PFSK-1 (cell line): ENCODE measurements at regions not wholly inside any gene's neighbourhood (a gene's known extent, or its start where the extent isn't known, plus 50 kb on each side); places are given as distances from the start of the nearest gene placed in this dataset.

Experiments used
- FOXP2 ChIP-seq: optimal IDR thresholded peaks from 2 replicates; pipeline ENCODE3; 2011; ENCODE audit warnings: borderline replicate concordance, control low read depth, inconsistent platforms; ENCODE audit not compliant: insufficient read depth; ENCODE audit errors: extremely low read length, extremely low read depth
- POLR2AphosphoS5 ChIP-seq: IDR thresholded peaks from 2 replicates; pipeline ENCODE4 v1.6.1; 2012; ENCODE audit warnings: low read depth, mild to moderate bottlenecking, control low read depth, low read length, moderate library complexity
- SIN3A ChIP-seq: IDR thresholded peaks from 2 replicates; pipeline ENCODE4 v1.6.1; 2012; ENCODE audit warnings: mild to moderate bottlenecking, low read length, moderate library complexity, borderline replicate concordance; ENCODE audit not compliant: insufficient read depth
- TAF1 ChIP-seq: IDR thresholded peaks from 2 replicates; pipeline ENCODE4 v1.6.1; 2012; ENCODE audit warnings: low read length, control low read depth, borderline replicate concordance; ENCODE audit not compliant: insufficient read depth
- TF ChIP-seq, protein P1 (sequence below), 2 experiments: IDR thresholded peaks; 2 replicates each; pipeline versions ENCODE4 v1.6.1 to v1.8.0; 2011 to 2012; ENCODE audit warnings: low read depth in 2 of 2, low read length in 2 of 2, control low read depth in 1 of 2, inconsistent platforms in 1 of 2, mild to moderate bottlenecking in 1 of 2, moderate library complexity in 1 of 2; ENCODE audit not compliant: insufficient read depth in 1 of 2

- TF ChIP-seq FOXP2 (no peak), SIN3A (no peak), POLR2AphosphoS5 (no peak), TAF1 (no peak)
- TF ChIP-seq, protein P1, sequence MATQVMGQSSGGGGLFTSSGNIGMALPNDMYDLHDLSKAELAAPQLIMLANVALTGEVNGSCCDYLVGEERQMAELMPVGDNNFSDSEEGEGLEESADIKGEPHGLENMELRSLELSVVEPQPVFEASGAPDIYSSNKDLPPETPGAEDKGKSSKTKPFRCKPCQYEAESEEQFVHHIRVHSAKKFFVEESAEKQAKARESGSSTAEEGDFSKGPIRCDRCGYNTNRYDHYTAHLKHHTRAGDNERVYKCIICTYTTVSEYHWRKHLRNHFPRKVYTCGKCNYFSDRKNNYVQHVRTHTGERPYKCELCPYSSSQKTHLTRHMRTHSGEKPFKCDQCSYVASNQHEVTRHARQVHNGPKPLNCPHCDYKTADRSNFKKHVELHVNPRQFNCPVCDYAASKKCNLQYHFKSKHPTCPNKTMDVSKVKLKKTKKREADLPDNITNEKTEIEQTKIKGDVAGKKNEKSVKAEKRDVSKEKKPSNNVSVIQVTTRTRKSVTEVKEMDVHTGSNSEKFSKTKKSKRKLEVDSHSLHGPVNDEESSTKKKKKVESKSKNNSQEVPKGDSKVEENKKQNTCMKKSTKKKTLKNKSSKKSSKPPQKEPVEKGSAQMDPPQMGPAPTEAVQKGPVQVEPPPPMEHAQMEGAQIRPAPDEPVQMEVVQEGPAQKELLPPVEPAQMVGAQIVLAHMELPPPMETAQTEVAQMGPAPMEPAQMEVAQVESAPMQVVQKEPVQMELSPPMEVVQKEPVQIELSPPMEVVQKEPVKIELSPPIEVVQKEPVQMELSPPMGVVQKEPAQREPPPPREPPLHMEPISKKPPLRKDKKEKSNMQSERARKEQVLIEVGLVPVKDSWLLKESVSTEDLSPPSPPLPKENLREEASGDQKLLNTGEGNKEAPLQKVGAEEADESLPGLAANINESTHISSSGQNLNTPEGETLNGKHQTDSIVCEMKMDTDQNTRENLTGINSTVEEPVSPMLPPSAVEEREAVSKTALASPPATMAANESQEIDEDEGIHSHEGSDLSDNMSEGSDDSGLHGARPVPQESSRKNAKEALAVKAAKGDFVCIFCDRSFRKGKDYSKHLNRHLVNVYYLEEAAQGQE (IDR thresholded peaks at IDR 0.05; ENCODE audit: insufficient read depth in 1 of 2, low read depth in 2 of 2, low read length in 2 of 2), result no peak
Measured at GRCh38 chr2:10221976-10222870, 80.5 kb upstream of the HPCAL1 start.

GRCh38 chr2:10223471-10223870, 79.2 kb upstream of the HPCAL1 start:
- no peak for TF ChIP-seq SIN3A
- no peak for TF ChIP-seq FOXP2
- TF ChIP-seq TAF1, result no peak
- TF ChIP-seq, protein P1 (IDR thresholded peaks at IDR 0.05; ENCODE audit: insufficient read depth in 1 of 2, low read depth in 2 of 2, low read length in 2 of 2), result no peak
- no peak for TF ChIP-seq POLR2AphosphoS5

DNA sequence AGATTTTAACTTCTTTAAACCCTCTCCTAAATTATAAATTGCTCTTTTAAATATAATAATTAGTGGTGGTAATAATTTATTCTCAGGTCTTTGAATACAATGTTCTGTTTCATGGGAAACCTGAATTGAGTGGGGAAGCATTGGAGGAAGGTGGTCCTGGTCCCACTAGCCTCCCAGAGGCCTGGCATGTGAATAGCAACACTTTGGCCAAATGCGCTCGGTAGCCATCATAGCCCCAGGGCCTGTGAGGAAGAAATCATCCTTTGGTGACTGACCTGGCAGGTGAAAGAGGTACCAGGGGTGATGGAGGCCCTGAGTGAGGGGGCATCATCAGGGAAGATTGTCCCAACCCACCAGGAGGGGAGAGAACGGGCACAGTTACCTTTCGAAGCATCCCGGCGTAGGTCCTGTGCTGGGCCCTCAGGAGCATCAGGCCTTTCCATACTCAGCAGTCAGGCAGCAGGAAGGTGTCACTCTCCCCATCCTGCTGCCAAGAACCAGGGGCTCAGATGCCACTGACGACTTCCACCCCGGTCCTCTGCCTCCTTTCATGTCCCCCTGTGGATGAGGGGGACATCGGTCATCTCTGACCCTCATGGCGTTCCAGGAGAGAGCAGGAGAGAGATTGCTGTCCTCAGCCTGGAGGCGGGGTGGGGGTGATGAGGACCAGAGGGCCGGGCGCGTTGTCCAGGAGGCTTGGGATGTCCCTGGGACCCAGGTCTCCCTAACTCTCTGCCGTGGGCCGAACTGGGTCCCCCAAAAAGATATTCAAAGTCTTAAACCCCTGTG, 78.6 kb upstream of the HPCAL1 start:
- no peak for TF ChIP-seq TAF1

- TF ChIP-seq, protein P1 (IDR thresholded peaks at IDR 0.05; ENCODE audit: insufficient read depth in 1 of 2, low read depth in 2 of 2, low read length in 2 of 2), result no peak
- TF ChIP-seq SIN3A, result no peak
- no peak for TF ChIP-seq FOXP2
- no peak for TF ChIP-seq POLR2AphosphoS5
- TF ChIP-seq TAF1, result no peak
Measured at GRCh38 chr2:10224734-10225133, 78.0 kb upstream of the HPCAL1 start.

DNA sequence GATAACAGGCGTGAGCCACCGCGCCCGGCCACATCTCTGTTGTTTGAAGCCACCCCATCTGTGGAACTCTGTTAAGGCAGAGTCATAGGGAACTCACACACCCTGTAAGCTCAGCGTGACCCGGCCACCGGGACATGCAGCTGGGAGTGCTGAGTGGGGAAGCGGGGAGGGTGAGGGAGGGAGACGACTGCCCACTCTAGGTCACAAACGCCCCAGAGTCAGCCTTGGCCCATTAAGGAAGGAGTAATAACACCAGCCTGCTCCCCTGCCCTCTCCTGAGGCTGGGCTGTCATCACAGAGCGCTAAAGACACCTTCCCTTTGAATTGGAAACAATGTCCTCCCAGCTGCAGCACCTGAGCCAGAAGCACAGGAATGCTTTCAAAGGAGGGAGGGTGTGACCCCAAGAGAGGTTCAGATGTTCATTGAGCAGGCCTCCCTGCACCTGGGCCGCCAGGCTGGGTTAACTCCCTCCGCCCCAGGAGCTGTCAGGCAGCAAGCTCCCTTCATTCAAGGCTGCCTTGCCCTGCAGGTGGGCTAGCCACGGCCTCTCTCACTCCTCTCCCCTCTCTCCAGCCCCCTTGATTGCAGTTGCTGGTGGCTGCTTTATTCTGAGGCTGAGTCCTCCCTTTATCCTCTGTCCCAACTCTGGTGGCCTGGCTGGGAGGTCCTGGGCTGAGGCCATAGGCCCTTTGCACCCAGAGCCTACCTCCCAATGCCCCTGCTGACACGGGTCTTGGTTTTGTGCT, 77.2 kb upstream of the HPCAL1 start:
- TF ChIP-seq POLR2AphosphoS5, result no peak
- TF ChIP-seq FOXP2, result no peak
- TF ChIP-seq, protein P1 (IDR thresholded peaks at IDR 0.05; ENCODE audit: insufficient read depth in 1 of 2, low read depth in 2 of 2, low read length in 2 of 2), result no peak
- TF ChIP-seq TAF1, result no peak
- TF ChIP-seq SIN3A, result no peak
